Smooth muscle cell (in vitro differentiated cells): ENCODE measurements at regions not wholly inside any gene's neighbourhood (a gene's known extent, or its start where the extent isn't known, plus 50 kb on each side); places are given as distances from the start of the nearest gene placed in this dataset.

Experiments used
- DNase-seq: peaks from one replicate; lab custom pipeline; 2025; ENCODE audit not compliant: unreplicated experiment; lab: John Stamatoyannopoulos, UW
- H2AFZ ChIP-seq: fragments of 200-600 bp; sonication (generic); 2 replicates; pipeline ENCODE4 v1.6.0; 2016; ENCODE audit warnings: antibody characterized with exemption, low read depth, mild to moderate bottlenecking
- H3F3A ChIP-seq: fragments of 200-600 bp; sonication (generic); 2 replicates; pipeline ENCODE4 v1.6.0; 2017; ENCODE audit warnings: antibody characterized with exemption, low read depth
- H3K27ac ChIP-seq: fragments of 200-600 bp; sonication (generic); 2 replicates; pipeline ENCODE4 v1.5.1; 2016; ENCODE audit warnings: low read depth, mild to moderate bottlenecking
- H3K27me3 ChIP-seq: fragments of 200-600 bp; sonication (generic); 2 replicates; pipeline ENCODE4 v1.6.1; 2016; ENCODE audit warnings: low read depth, mild to moderate bottlenecking
- H3K36me3 ChIP-seq: fragments of 200-600 bp; sonication (generic); 2 replicates; pipeline ENCODE4 v1.5.1; 2016; ENCODE audit warnings: low read depth
- H3K4me1 ChIP-seq: fragments of 200-600 bp; sonication (generic); 2 replicates; pipeline ENCODE4 v1.5.1; 2016; ENCODE audit warnings: low read depth
- H3K4me2 ChIP-seq: fragments of 200-600 bp; sonication (generic); 2 replicates; pipeline ENCODE4 v1.6.0; 2016; ENCODE audit warnings: mild to moderate bottlenecking
- H3K4me3 ChIP-seq: fragments of 200-600 bp; sonication (generic); 2 replicates; pipeline ENCODE4 v1.5.1; 2016; ENCODE audit warnings: mild to moderate bottlenecking
- H3K79me2 ChIP-seq: fragments of 200-600 bp; sonication (generic); 2 replicates; pipeline ENCODE4 v1.6.0; 2016; ENCODE audit warnings: low read depth, mild to moderate bottlenecking
- H3K9ac ChIP-seq: fragments of 200-600 bp; sonication (generic); 2 replicates; pipeline ENCODE4 v1.6.0; 2016; ENCODE audit warnings: low read depth
- H3K9me3 ChIP-seq: fragments of 200-600 bp; sonication (generic); replicated peaks from 2 replicates; pipeline ENCODE4 v1.5.1; 2016; ENCODE audit warnings: low read depth
- H4K20me1 ChIP-seq: fragments of 200-600 bp; sonication (generic); 2 replicates; pipeline ENCODE4 v1.6.0; 2016; ENCODE audit warnings: low read depth
- WGBS: methylation state at CpG from one replicate; pipeline ENCODE4 v1.1.7; 2016; ENCODE audit warnings: low lambda C conversion rate; 5-methylcytosine and 5-hydroxymethylcytosine counted together
- TF ChIP-seq, protein P1 (sequence below): fragments of 200-600 bp; sonication (generic); IDR thresholded peaks from 2 replicates; pipeline ENCODE4 v1.5.1; 2017; ENCODE audit warnings: borderline replicate concordance, mild to moderate bottlenecking, antibody characterized with exemption; ENCODE audit not compliant: insufficient read depth, poor library complexity, severe bottlenecking

- no peak for DNase-seq
- H3F3A ChIP-seq = no peaks in the 10 kb centered on the region
- H4K20me1 ChIP-seq = no peaks in the 10 kb centered on the region
- no peak overlapping the region for H2AFZ ChIP-seq
- H3K27ac ChIP-seq = no peak overlapping the region
- 65% methylated on average over 3 of the region's 3 CpGs for WGBS
- no peak overlapping the region for H3K4me2 ChIP-seq
- no peaks in the 10 kb centered on the region for H3K79me2 ChIP-seq
- no peaks in the 10 kb centered on the region for H3K9me3 ChIP-seq
- no peaks in the 10 kb centered on the region for H3K4me1 ChIP-seq
- H3K27me3 ChIP-seq = no peaks in the 10 kb centered on the region
- TF ChIP-seq, protein P1, sequence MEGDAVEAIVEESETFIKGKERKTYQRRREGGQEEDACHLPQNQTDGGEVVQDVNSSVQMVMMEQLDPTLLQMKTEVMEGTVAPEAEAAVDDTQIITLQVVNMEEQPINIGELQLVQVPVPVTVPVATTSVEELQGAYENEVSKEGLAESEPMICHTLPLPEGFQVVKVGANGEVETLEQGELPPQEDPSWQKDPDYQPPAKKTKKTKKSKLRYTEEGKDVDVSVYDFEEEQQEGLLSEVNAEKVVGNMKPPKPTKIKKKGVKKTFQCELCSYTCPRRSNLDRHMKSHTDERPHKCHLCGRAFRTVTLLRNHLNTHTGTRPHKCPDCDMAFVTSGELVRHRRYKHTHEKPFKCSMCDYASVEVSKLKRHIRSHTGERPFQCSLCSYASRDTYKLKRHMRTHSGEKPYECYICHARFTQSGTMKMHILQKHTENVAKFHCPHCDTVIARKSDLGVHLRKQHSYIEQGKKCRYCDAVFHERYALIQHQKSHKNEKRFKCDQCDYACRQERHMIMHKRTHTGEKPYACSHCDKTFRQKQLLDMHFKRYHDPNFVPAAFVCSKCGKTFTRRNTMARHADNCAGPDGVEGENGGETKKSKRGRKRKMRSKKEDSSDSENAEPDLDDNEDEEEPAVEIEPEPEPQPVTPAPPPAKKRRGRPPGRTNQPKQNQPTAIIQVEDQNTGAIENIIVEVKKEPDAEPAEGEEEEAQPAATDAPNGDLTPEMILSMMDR = no peak
- H3K4me3 ChIP-seq = no peak overlapping the region
- no peaks in the 10 kb centered on the region for H3K36me3 ChIP-seq
- H3K9ac ChIP-seq = no peak overlapping the region
These were observed 105.5 kb upstream of the TSLP start for GRCh38 chr5:110965773-110966581.

- H2AFZ ChIP-seq = no peak overlapping the region
- no peaks in the 10 kb centered on the region for H3K4me1 ChIP-seq
- no peak for DNase-seq
- no peaks in the 10 kb centered on the region for H3F3A ChIP-seq
- no peaks in the 10 kb centered on the region for H4K20me1 ChIP-seq
- H3K27ac ChIP-seq = no peak overlapping the region
- TF ChIP-seq, protein P1 = no peak
- 100% methylated on average over 4 of the region's 4 CpGs for WGBS
- H3K27me3 ChIP-seq = no peaks in the 10 kb centered on the region
- no peak overlapping the region for H3K4me3 ChIP-seq
- H3K4me2 ChIP-seq = no peak overlapping the region
- H3K36me3 ChIP-seq = no peaks in the 10 kb centered on the region
- no peaks in the 10 kb centered on the region for H3K79me2 ChIP-seq
- H3K9ac ChIP-seq = no peak overlapping the region
- H3K9me3 ChIP-seq = no peaks in the 10 kb centered on the region
These were observed 103.1 kb upstream of the TSLP start for GRCh38 chr5:110968246-110969005.

GRCh38 chr5:110969502-110969901 is 102.0 kb upstream of the TSLP start:
- H3K4me3 ChIP-seq = no peak overlapping the region
- TF ChIP-seq, protein P1 = no peak
- no peaks in the 10 kb centered on the region for H4K20me1 ChIP-seq
- no peaks in the 10 kb centered on the region for H3K79me2 ChIP-seq
- no peaks in the 10 kb centered on the region for H3K36me3 ChIP-seq
- no peak overlapping the region for H2AFZ ChIP-seq
- H3K4me1 ChIP-seq = no peaks in the 10 kb centered on the region
- no peak overlapping the region for H3K4me2 ChIP-seq
- H3K9me3 ChIP-seq = no peaks in the 10 kb centered on the region
- no peaks in the 10 kb centered on the region for H3K27me3 ChIP-seq
- no peak for DNase-seq
- no peak overlapping the region for H3K27ac ChIP-seq
- no peak overlapping the region for H3K9ac ChIP-seq
- H3F3A ChIP-seq = no peaks in the 10 kb centered on the region
- 72% methylated on average over 3 of the region's 3 CpGs for WGBS
